NCI-H2081 (cell line): ENCODE measurements at regions not wholly inside any gene's neighbourhood (a gene's known extent, or its start where the extent isn't known, plus 50 kb on each side); places are given as distances from the start of the nearest gene placed in this dataset.

ENCODE experiments used
- DNase-seq, 2 experiments: peaks; one replicate each; lab custom pipeline; 2025; lab: John Stamatoyannopoulos, UW

- no peak for DNase-seq
Measured at GRCh38 chr9:108720191-108720642, 135.6 kb downstream of the ACTL7B start.

GRCh38 chr9:108710424-108710823, 145.4 kb downstream of the ACTL7B start:
- no peak for DNase-seq

GRCh38 chr9:108709997-108710396, 145.8 kb downstream of the ACTL7B start:
- no peak for DNase-seq

GRCh38 chr9:108709126-108709525, 146.7 kb downstream of the ACTL7B start:
- DNase-seq = no peak

GRCh38 chr9:108708448-108708847, 147.3 kb downstream of the ACTL7B start:
- no peak for DNase-seq

GRCh38 chr9:108707120-108707519, 148.7 kb downstream of the ACTL7B start:
- DNase-seq = no peak

GRCh38 chr9:108704156-108704852, 151.5 kb downstream of the ACTL7B start:
- no peak for DNase-seq

- peak in 1 of 2 experiments; percentile 22 for DNase-seq
Measured at GRCh38 chr9:108703429-108703828, 152.4 kb downstream of the ACTL7B start.

GRCh38 chr9:108702681-108703080, 153.1 kb downstream of the ACTL7B start:
- DNase-seq = no peak

GRCh38 chr9:108698801-108699200, 157.0 kb downstream of the ACTL7B start:
- no peak for DNase-seq

- no peak for DNase-seq
Measured at GRCh38 chr9:108698231-108698630, 157.6 kb downstream of the ACTL7B start.

- DNase-seq = no peak
Measured at GRCh38 chr9:108696156-108696555, 159.6 kb downstream of the ACTL7B start.

- no peak for DNase-seq
Measured at GRCh38 chr9:108694170-108694569, 161.6 kb downstream of the ACTL7B start.

- no peak for DNase-seq
Measured at GRCh38 chr9:108691614-108692013, 164.2 kb downstream of the ACTL7B start.

GRCh38 chr9:108688676-108689075, 167.1 kb downstream of the ACTL7B start:
- no peak for DNase-seq

GRCh38 chr9:108688051-108688450, 167.7 kb downstream of the ACTL7B start:
- no peak for DNase-seq

- no peak for DNase-seq
Measured at GRCh38 chr9:108687006-108687987, 168.5 kb downstream of the ACTL7B start.

- no peak for DNase-seq
Measured at GRCh38 chr9:108684288-108685025, 171.3 kb downstream of the ACTL7B start.

GRCh38 chr9:108683245-108683644, 172.5 kb downstream of the ACTL7B start:
- DNase-seq = no peak

- no peak for DNase-seq
Measured at GRCh38 chr9:108681851-108682590, 173.8 kb downstream of the ACTL7B start.

GRCh38 chr9:108680946-108681345, 174.8 kb downstream of the ACTL7B start:
- DNase-seq = no peak

GRCh38 chr9:108677776-108678175, 178.0 kb downstream of the ACTL7B start:
- DNase-seq = no peak
